ENCODE measurements at regions not wholly inside any gene's neighbourhood (a gene's known extent, or its start where the extent isn't known, plus 50 kb on each side); places are given as distances from the start of the nearest gene placed in this dataset.
"Not testable (repeated sequence)": the region's sequence is repeated elsewhere in the genome, so short reads cannot be mapped to it uniquely, and the experiment has no call there.

DNA sequence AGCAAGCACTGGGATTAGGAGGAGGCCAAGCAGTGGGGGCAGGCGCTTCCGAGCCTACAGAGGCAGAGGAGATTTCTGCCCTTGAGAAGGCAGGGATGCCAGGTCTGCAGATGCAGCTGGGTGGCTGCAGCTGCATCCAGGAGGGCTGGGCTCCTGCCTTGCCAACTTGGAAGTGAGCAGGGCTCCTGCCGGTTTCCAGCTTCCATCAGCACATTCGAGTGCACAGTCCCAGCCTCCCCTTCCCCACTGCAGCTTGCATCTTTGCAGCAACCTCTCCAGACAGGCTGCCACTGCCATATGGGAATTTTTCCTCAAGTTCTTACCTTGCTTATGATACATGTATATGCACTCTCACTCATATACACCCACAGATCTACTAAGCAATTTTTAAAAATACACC lies 1234.3 kb upstream of the B3GALT2 start:
- no peaks in the 10 kb centered on the region for H3K27me3 ChIP-seq (ENCODE audit: insufficient read depth, poor library complexity, severe bottlenecking)
- H3K27ac ChIP-seq (replicated peaks), result no peak overlapping the region
- TF ChIP-seq POLR2AphosphoS5 (IDR thresholded peaks at IDR 0.05; ENCODE audit: low read depth) (no peak), GABPA (IDR thresholded peaks at IDR 0.05; ENCODE audit: low read depth) (no peak), SPI1 (IDR thresholded peaks at IDR 0.05; ENCODE audit: borderline replicate concordance, low read depth) (no peak), REST (IDR thresholded peaks at IDR 0.05; ENCODE audit: insufficient replicate concordance, low read depth) (no peak)
- TF ChIP-seq, protein P1, sequence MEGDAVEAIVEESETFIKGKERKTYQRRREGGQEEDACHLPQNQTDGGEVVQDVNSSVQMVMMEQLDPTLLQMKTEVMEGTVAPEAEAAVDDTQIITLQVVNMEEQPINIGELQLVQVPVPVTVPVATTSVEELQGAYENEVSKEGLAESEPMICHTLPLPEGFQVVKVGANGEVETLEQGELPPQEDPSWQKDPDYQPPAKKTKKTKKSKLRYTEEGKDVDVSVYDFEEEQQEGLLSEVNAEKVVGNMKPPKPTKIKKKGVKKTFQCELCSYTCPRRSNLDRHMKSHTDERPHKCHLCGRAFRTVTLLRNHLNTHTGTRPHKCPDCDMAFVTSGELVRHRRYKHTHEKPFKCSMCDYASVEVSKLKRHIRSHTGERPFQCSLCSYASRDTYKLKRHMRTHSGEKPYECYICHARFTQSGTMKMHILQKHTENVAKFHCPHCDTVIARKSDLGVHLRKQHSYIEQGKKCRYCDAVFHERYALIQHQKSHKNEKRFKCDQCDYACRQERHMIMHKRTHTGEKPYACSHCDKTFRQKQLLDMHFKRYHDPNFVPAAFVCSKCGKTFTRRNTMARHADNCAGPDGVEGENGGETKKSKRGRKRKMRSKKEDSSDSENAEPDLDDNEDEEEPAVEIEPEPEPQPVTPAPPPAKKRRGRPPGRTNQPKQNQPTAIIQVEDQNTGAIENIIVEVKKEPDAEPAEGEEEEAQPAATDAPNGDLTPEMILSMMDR (IDR thresholded peaks at IDR 0.05; ENCODE audit: insufficient read depth, low read length), result no peak
- DNase-seq (ENCODE audit: low read depth in 1 of 2, low spot score in 1 of 2), result no peak
- H3K4me3 ChIP-seq (replicated peaks; ENCODE audit: insufficient read depth, low read length), result no peak overlapping the region

- TF ChIP-seq POLR2AphosphoS5 (IDR thresholded peaks at IDR 0.05; ENCODE audit: low read depth) (no peak), GABPA (IDR thresholded peaks at IDR 0.05; ENCODE audit: low read depth) (no peak), REST (IDR thresholded peaks at IDR 0.05; ENCODE audit: insufficient replicate concordance, low read depth) (no peak), SPI1 (IDR thresholded peaks at IDR 0.05; ENCODE audit: borderline replicate concordance, low read depth) (no peak)
- TF ChIP-seq, protein P1 (IDR thresholded peaks at IDR 0.05; ENCODE audit: insufficient read depth, low read length), result no peak
- DNase-seq (ENCODE audit: low read depth in 1 of 2, low spot score in 1 of 2), result no peak
- H3K27me3 ChIP-seq (ENCODE audit: insufficient read depth, poor library complexity, severe bottlenecking), result no peaks in the 10 kb centered on the region
- H3K27ac ChIP-seq (replicated peaks), result no peak overlapping the region
- no peak overlapping the region for H3K4me3 ChIP-seq (replicated peaks; ENCODE audit: insufficient read depth, low read length)
These were observed 1233.3 kb upstream of the B3GALT2 start for GRCh38 chr1:194419721-194420120.

DNA sequence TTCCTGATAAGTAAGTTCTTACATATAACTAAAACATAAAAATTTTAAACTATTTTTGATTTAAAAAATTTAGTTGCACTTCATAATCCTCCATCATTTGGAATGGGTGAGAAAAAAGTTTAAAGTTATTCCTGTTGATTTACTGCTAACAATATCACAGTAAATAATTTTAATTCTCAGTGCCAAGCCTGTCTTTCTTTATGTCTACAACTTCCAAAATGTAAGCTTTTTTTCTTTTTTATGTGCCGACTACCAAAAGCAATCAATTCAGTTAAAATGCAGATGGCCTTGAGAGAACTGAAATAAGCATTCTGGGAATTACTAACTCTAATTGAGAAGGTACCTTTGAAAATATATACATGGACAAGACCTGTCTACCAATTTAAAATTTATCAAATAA lies 1224.3 kb upstream of the B3GALT2 start:
- TF ChIP-seq SPI1 (IDR thresholded peaks at IDR 0.05; ENCODE audit: borderline replicate concordance, low read depth) (no peak), GABPA (IDR thresholded peaks at IDR 0.05; ENCODE audit: low read depth) (no peak), POLR2AphosphoS5 (IDR thresholded peaks at IDR 0.05; ENCODE audit: low read depth) (no peak), REST (IDR thresholded peaks at IDR 0.05; ENCODE audit: insufficient replicate concordance, low read depth) (no peak)
- TF ChIP-seq, protein P1 (IDR thresholded peaks at IDR 0.05; ENCODE audit: insufficient read depth, low read length), result no peak
- H3K27ac ChIP-seq (replicated peaks), result no peak overlapping the region
- H3K4me3 ChIP-seq (replicated peaks; ENCODE audit: insufficient read depth, low read length), result no peak overlapping the region
- no peaks in the 10 kb centered on the region for H3K27me3 ChIP-seq (ENCODE audit: insufficient read depth, poor library complexity, severe bottlenecking)
- no peak for DNase-seq (ENCODE audit: low read depth in 1 of 2, low spot score in 1 of 2)

- H3K4me3 ChIP-seq (replicated peaks; ENCODE audit: insufficient read depth, low read length); H3K27ac ChIP-seq (replicated peaks); H3K27me3 ChIP-seq (ENCODE audit: insufficient read depth, poor library complexity, severe bottlenecking); DNase-seq (ENCODE audit: low read depth in 1 of 2, low spot score in 1 of 2): not testable (repeated sequence)
These were observed 1220.8 kb upstream of the B3GALT2 start for GRCh38 chr1:194407238-194407637.

Data from HL-60 (cell line).